ENCODE measurements at regions not wholly inside any gene's neighbourhood (a gene's known extent, or its start where the extent isn't known, plus 50 kb on each side); places are given as distances from the start of the nearest gene placed in this dataset.
A peak's percentile ranks its signal among the peaks of the same experiment; 100 is the strongest.

GRCh38 chr4:65918872-65919271 is 248.6 kb upstream of the EPHA5 start:
- no peak overlapping the region for H3K4me3 ChIP-seq (ENCODE audit: low read depth, low read length)
- no peak for DNase-seq (ENCODE audit: low read depth)
- TF ChIP-seq CTCF (conservative IDR thresholded peaks at IDR 0.05; ENCODE audit: low read depth, low read length) = no peak

GRCh38 chr4:65918212-65918611 is 247.9 kb upstream of the EPHA5 start:
- no peak for DNase-seq (ENCODE audit: low read depth)
- H3K4me3 ChIP-seq (ENCODE audit: low read depth, low read length) = no peak overlapping the region
- TF ChIP-seq CTCF (conservative IDR thresholded peaks at IDR 0.05; ENCODE audit: low read depth, low read length) = no peak

- DNase-seq (ENCODE audit: low read depth) = peak; percentile 54
These were observed 247.2 kb upstream of the EPHA5 start for GRCh38 chr4:65917486-65917885.

GRCh38 chr4:65911720-65912119 is 241.4 kb upstream of the EPHA5 start:
- TF ChIP-seq CTCF (conservative IDR thresholded peaks at IDR 0.05; ENCODE audit: low read depth, low read length) = no peak
- no peak overlapping the region for H3K4me3 ChIP-seq (ENCODE audit: low read depth, low read length)

More at GRCh38 chr4:65917486-65917885, 247.2 kb upstream of the EPHA5 start:
- TF ChIP-seq CTCF (conservative IDR thresholded peaks at IDR 0.05; ENCODE audit: low read depth, low read length) = no peak
- H3K4me3 ChIP-seq (ENCODE audit: low read depth, low read length) = no peak overlapping the region

GRCh38 chr4:65893957-65894755 is 223.9 kb upstream of the EPHA5 start:
- TF ChIP-seq CTCF (conservative IDR thresholded peaks at IDR 0.05; ENCODE audit: low read depth, low read length) = no peak
- no peak overlapping the region for H3K4me3 ChIP-seq (ENCODE audit: low read depth, low read length)
- DNase-seq (ENCODE audit: low read depth) = peak; percentile 32

More at GRCh38 chr4:65911720-65912119, 241.4 kb upstream of the EPHA5 start:
- DNase-seq (ENCODE audit: low read depth) = no peak

- no peak for TF ChIP-seq CTCF (conservative IDR thresholded peaks at IDR 0.05; ENCODE audit: low read depth, low read length)
- no peak overlapping the region for H3K4me3 ChIP-seq (ENCODE audit: low read depth, low read length)
- no peak for DNase-seq (ENCODE audit: low read depth)
These were observed 223.0 kb upstream of the EPHA5 start for GRCh38 chr4:65893271-65893670.

GRCh38 chr4:65880594-65880993 is 210.3 kb upstream of the EPHA5 start:
- no peak overlapping the region for H3K4me3 ChIP-seq (ENCODE audit: low read depth, low read length)
- TF ChIP-seq CTCF (conservative IDR thresholded peaks at IDR 0.05; ENCODE audit: low read depth, low read length) = no peak
- peak; percentile 2 for DNase-seq (ENCODE audit: low read depth)

Measured in choroid plexus epithelial cell (primary cell).